RWPE1 (cell line): ENCODE measurements at regions not wholly inside any gene's neighbourhood (a gene's known extent, or its start where the extent isn't known, plus 50 kb on each side); places are given as distances from the start of the nearest gene placed in this dataset.
A peak's percentile ranks its signal among the peaks of the same experiment; 100 is the strongest.

Experiments
- CTCF ChIA-PET: fragments of 350-600 bp; sonication (Branson Sonifier 250); formaldehyde crosslinking; extraction: SDS; loops from one replicate; lab custom pipeline; 2021; lab: Yijun Ruan, JAX
- POLR2A ChIA-PET: fragments of 400-600 bp; formaldehyde crosslinking; extraction: SDS; loops from one replicate; lab custom pipeline; 2020; ENCODE audit warnings: antibody characterized with exemption; ENCODE audit not compliant: low non-redundant PET; lab: Yijun Ruan, JAX
- DNase-seq: peaks from one replicate; pipeline ENCODE4 v3.0.0; 2012; ENCODE audit warnings: low spot score
- H3K27ac ChIP-seq: fragments of 450-650 bp; 2 replicates; pipeline ENCODE4 v1.5.1; 2017
- TF ChIP-seq, protein P1 (sequence below): fragments of 450-650 bp; conservative IDR thresholded peaks from 2 replicates; pipeline ENCODE4 v1.5.1; 2017; ENCODE audit warnings: low read depth, mild to moderate bottlenecking

DNA sequence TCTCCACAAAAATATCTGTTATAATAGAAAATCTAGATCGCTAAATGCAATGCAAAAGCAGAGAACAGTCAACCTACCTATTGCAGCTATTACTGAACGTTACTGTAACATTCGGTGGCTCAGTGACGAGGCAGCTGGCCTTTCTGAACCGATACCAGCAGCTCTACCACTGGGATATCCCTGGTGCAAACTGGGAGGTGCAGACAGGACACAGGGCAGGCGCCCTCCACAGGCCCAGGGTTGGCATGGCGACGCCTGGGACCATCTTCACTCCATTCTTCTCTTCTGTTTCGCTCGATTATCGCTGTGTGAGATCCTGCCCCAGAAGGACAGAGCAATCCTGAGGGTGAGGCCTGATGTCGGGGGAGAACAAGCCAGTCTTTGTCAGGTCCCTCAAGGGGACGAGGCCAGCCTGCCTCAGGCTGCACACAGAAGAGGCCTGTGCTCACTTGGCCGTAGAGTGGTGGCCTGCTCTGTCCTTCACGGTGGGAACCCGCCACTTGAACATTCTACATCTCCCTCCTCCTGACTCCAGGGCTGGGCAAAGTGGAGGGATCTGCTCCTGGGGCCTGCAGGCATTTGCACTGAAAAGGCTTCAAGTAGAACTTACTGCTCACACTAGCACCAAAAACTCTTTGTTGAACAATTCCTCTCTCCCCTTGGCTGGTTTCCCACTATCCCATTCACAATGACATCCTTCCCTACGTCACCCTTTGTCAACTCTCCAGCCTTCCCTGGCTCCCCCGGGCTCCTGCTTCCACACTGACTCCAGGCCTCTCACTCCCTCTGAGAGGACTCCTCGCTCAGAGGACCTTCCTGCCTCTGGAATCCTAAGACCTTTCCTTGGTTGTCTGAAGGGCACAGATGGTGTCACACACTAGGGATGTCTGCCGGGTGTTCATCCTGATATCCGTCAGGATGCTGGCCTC lies 49.7 kb downstream of the CYRIA start:
- no peak overlapping the region for H3K27ac ChIP-seq
- TF ChIP-seq, protein P1, sequence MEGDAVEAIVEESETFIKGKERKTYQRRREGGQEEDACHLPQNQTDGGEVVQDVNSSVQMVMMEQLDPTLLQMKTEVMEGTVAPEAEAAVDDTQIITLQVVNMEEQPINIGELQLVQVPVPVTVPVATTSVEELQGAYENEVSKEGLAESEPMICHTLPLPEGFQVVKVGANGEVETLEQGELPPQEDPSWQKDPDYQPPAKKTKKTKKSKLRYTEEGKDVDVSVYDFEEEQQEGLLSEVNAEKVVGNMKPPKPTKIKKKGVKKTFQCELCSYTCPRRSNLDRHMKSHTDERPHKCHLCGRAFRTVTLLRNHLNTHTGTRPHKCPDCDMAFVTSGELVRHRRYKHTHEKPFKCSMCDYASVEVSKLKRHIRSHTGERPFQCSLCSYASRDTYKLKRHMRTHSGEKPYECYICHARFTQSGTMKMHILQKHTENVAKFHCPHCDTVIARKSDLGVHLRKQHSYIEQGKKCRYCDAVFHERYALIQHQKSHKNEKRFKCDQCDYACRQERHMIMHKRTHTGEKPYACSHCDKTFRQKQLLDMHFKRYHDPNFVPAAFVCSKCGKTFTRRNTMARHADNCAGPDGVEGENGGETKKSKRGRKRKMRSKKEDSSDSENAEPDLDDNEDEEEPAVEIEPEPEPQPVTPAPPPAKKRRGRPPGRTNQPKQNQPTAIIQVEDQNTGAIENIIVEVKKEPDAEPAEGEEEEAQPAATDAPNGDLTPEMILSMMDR = no peak
- ChIA-PET CTCF (interaction anchor here (1.2 kb wide), 2 partner anchors 139 to 141 kb away, joined by 5 to 6 read pairs; no protein-coding TSS in a partner anchor), POLR2A (no interaction called here)
- DNase-seq = no peak

- POLR2A ChIA-PET = no interaction called here
- H3K27ac ChIP-seq = no peak overlapping the region
- TF ChIP-seq, protein P1 = no peak
- DNase-seq = no peak
- CTCF ChIA-PET = interaction anchor here (3.7 kb wide), 1 partner anchor 142 kb away, joined by 36 read pairs; no protein-coding TSS in a partner anchor
Observed at GRCh38 chr2:16615246-16615645, 50.4 kb downstream of the CYRIA start.

- DNase-seq = no peak
- TF ChIP-seq, protein P1 = no peak
- CTCF ChIA-PET = interaction anchor here (1.5 to 3.7 kb wide), 2 partner anchors 143 to 147 kb away, joined by 4 to 36 read pairs; no protein-coding TSS in a partner anchor
- POLR2A ChIA-PET = no interaction called here
- no peak overlapping the region for H3K27ac ChIP-seq
Observed at GRCh38 chr2:16614314-16614860, 51.2 kb downstream of the CYRIA start.

GRCh38 chr2:16613539-16614011 lies 52.1 kb downstream of the CYRIA start:
- DNase-seq = peak; percentile 61
- CTCF ChIA-PET = interaction anchor here (0.5 to 3.7 kb wide), 9 partner anchors 9 to 1042 kb away, joined by 3 to 36 read pairs (median 3); no protein-coding TSS in a partner anchor
- H3K27ac ChIP-seq = no peak overlapping the region
- POLR2A ChIA-PET = no interaction called here
- TF ChIP-seq, protein P1 = peak; percentile 48

- TF ChIP-seq, protein P1 = no peak
- no peak for DNase-seq
- ChIA-PET POLR2A (no interaction called here), CTCF (interaction anchor here (0.6 to 3.7 kb wide), 3 partner anchors 131 to 773 kb away, joined by 3 to 36 read pairs (median 3); no protein-coding TSS in a partner anchor)
- H3K27ac ChIP-seq = no peak overlapping the region
Observed at GRCh38 chr2:16612490-16612889, 53.1 kb downstream of the CYRIA start.

DNA sequence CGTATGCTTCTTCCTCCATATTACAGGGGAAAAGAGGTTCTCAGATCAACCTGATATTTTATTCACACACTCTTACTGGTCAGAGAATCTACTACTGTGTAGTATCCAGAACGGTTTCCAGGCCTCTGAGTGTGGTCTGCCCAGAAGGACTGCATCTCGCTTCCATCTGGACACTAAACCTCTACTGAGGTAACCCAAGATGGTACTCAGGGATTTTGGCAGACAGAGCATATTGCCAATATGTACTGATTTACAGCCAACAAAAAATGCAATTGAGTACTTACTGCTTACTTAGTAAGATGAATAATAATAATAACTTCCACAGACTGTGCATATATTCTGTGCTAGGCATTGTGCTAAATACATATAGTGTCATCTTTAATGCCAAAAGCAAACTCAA lies 55.8 kb downstream of the CYRIA start:
- DNase-seq = no peak
- ChIA-PET CTCF (interaction anchor here (0.6 to 1.8 kb wide), 8 partner anchors 8 to 732 kb away, joined by 3 to 10 read pairs (median 3); no protein-coding TSS in a partner anchor), POLR2A (no interaction called here)
- H3K27ac ChIP-seq = no peak overlapping the region
- TF ChIP-seq, protein P1 = no peak
